Astrocyte of the cerebellum (primary cell): ENCODE measurements at regions not wholly inside any gene's neighbourhood (a gene's known extent, or its start where the extent isn't known, plus 50 kb on each side); places are given as distances from the start of the nearest gene placed in this dataset.
A peak's percentile ranks its signal among the peaks of the same experiment; 100 is the strongest.

Source experiments
- DNase-seq: peaks from one replicate; pipeline ENCODE4 v3.0.0-alpha.2; 2011; ENCODE audit warnings: low read depth
- H3K4me3 ChIP-seq: 2 replicates; pipeline ENCODE4 v1.5.1; 2011; ENCODE audit warnings: mild to moderate bottlenecking, low read depth, low read length, moderate library complexity
- in situ Hi-C: cut with HindIII; loops from 2 replicates; pipeline ENCODE4 v1.10.0; 2017; ENCODE audit warnings: low sequenced_read_pairs
- TF ChIP-seq, protein P1 (sequence below): IDR thresholded peaks from 2 replicates; pipeline ENCODE4 v1.5.1; 2012; ENCODE audit warnings: low read length, low read depth, moderate library complexity, mild to moderate bottlenecking; ENCODE audit errors: missing control alignments

DNA sequence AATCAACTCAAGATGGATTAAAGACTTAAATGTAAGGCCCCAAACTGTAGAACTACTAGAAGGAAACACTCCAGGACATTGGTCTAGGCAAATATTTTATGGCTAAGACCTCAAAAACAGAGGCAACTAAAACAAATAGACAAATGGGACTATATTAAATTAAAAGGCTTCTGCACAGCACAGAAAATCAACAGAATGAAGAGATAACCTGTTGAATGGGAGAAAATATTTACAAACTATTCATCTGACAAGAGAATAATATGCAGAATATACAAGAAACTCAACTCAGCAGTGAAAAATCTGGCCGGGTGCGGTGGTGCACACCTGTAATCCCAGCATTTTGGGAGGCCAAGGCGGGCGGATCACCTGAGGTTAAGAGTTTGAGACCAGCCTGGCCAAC is 84.1 kb upstream of the HNRNPU start:
- no peak for DNase-seq
- TF ChIP-seq, protein P1, sequence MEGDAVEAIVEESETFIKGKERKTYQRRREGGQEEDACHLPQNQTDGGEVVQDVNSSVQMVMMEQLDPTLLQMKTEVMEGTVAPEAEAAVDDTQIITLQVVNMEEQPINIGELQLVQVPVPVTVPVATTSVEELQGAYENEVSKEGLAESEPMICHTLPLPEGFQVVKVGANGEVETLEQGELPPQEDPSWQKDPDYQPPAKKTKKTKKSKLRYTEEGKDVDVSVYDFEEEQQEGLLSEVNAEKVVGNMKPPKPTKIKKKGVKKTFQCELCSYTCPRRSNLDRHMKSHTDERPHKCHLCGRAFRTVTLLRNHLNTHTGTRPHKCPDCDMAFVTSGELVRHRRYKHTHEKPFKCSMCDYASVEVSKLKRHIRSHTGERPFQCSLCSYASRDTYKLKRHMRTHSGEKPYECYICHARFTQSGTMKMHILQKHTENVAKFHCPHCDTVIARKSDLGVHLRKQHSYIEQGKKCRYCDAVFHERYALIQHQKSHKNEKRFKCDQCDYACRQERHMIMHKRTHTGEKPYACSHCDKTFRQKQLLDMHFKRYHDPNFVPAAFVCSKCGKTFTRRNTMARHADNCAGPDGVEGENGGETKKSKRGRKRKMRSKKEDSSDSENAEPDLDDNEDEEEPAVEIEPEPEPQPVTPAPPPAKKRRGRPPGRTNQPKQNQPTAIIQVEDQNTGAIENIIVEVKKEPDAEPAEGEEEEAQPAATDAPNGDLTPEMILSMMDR, result no peak
- in situ Hi-C loops, result no loop called here
- no peak overlapping the region for H3K4me3 ChIP-seq

DNA sequence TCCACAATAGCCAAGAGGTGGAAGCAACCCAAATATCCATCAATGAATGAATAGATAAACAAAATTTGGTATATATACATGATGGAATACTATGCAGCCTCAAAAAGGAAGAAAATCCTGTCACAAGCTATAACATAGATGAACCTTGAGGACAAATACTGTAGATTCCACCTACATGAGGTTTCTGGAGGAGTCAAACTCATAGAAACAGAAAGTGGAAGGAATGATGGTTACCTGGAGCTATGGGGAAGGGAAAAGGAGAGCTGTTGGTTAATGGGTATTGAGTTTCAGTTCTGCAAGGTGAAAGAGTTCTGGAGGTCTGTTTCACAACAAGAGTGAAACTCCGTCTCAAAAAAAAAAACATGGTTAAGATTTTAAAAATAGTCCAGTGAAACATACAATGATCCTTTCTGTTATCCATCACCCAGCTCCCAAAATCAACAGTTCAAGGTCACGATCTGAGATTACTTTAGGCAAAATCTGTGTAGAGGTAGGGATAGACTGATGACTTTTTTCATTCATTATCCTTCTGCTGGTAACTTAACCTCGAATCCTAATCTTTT is 80.8 kb upstream of the HNRNPU start:
- no peak overlapping the region for H3K4me3 ChIP-seq
- in situ Hi-C loops, result no loop called here
- TF ChIP-seq, protein P1, result no peak
- no peak for DNase-seq

DNA sequence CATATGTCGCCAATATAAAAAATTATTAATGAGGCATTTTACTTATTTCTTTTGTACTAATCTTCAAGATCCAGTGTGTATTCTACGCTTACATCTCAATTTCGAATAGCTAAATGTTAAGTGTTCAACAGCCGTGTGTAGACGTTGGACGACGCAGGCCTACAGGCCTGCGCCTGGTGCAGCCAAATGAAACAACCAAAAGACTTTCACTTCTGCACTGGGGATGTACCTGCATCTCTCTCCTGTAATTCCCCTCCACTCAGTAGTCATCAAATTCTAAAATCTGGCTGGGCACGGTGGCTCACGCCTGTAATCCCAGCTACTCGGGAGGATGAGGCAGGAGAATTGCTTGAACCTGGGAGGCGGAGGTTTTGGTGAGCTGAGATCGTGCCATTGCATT is 76.8 kb upstream of the HNRNPU start:
- no peak for DNase-seq
- TF ChIP-seq, protein P1, result no peak
- no peak overlapping the region for H3K4me3 ChIP-seq
- in situ Hi-C loops, result no loop called here

DNA sequence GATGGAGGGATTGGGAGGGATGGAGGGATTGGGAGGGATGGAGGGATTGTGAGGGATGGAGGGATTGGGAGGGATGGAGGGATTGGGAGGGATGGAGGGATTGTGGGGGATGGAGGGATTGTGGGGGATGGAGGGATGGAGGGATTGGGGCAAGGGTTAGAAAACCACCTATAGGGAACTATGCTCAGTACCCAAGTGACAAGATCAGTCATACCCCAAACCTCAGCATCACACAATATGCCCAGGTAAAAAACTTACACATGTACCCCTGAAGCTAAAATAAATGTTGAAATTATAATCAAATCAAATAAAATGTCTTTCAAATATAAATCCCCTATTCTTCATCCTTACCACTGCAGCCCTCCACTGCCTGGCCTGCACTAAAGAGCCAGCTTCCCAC is 72.8 kb upstream of the HNRNPU start:
- in situ Hi-C loops, result no loop called here
- TF ChIP-seq, protein P1, result no peak
- no peak for DNase-seq
- no peak overlapping the region for H3K4me3 ChIP-seq

DNA sequence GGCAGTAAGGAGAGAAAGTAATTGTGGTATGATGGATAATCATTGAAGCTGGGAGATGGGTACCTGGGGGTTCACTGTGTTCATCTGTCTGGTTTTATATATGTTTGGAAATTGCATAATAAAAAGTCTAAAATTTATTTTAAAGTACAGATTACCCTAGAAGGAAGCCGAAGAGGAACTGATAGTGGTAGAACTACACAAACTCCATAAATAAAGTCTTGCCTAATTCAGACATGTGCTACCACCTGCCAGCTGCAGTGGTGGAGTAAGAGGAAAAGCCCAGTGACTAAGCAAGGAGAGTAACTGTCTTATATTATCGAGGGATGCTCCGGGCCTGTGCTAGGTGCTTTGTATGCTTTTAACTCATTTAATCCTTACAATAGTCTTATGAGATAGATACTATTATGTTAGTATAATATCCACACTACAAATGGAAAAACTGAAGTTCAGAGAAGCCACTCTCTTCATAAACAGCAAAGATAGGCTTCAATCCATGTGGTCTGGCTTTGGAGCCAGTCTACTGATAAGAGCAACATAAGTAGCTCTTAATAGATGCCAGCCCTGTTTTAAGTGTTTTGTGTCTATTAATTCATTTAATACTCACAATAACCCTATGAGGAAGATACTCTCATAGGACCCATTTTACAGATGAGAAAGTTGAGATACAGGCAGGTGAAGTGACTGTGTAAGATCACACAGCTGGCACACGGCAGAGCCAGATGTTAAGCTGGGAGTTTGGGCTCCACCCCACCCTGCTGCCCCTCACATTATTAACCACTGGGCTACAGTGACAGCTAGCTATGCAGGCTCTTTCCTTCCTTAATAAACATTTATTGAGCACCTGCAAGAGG is 56.8 kb upstream of the HNRNPU start:
- TF ChIP-seq, protein P1, result no peak
- in situ Hi-C loops, result no loop called here
- no peak overlapping the region for H3K4me3 ChIP-seq
- no peak for DNase-seq

DNA sequence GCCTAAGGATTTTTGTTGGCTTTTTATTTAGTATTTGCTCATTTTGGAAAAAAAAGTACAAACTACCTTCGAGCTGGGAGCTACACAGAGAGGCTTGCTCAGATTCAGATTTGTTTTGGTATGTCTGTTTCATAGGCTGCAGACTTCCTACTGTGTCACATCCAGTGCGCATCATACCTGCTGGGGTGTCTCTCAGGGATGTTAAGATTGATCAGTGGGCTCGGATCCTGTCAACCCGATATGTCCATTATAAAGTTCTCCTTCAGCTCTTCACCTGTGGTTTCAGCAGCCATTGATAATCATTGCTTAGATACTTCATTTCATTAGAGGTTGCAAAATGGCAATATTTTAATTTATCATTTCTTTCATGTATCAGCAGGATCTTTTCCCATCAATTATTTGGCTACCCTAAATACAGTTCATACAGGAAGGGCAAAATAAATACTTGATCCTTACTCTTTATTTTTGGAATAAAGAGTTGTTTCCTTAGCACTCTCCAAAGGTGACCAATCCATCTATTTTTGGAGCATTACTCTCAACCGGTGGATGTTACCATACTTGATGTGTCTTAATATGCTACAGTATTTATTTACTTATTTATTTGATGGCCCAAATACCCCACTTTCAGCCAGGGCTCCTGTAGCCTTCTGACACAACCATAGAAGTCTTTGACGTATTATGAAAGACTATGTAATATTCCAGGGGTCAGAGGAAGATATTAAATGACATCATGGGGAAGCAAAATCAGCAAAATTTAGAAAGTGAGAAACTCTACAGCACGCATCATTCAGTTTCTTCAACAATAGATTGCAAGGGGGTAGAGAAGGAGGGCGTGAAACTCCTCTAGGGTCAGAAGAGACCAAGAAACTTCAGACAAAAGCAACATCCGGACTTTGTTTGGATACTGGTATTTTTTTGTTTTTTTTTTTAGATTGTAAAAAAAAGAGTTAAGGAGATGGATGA is 55.3 kb upstream of the HNRNPU start:
- no peak for DNase-seq

More for the DNA sequence above, 55.3 kb upstream of the HNRNPU start:
- H3K4me3 ChIP-seq, result peak overlapping the region; percentile 49
- TF ChIP-seq, protein P1, result no peak
- in situ Hi-C loops, result no loop called here
